H1 (cell line): ENCODE measurements at regions not wholly inside any gene's neighbourhood (a gene's known extent, or its start where the extent isn't known, plus 50 kb on each side); places are given as distances from the start of the nearest gene placed in this dataset.

Experiments
- CTCF ChIP-seq, 3 experiments: IDR thresholded peaks; 1 replicate in 2 of 3; 2 replicates in 1 of 3; pipeline versions ENCODE4 v1.5.1 to v1.6.1; 2011; ENCODE audit warnings: low read length in 3 of 3, mild to moderate bottlenecking in 3 of 3, inconsistent platforms in 2 of 3, low read depth in 1 of 3, moderate library complexity in 1 of 3; ENCODE audit not compliant: insufficient read depth in 1 of 3; ENCODE audit errors: control extremely low read depth in 1 of 3
- MAX ChIP-seq: IDR thresholded peaks from 2 replicates; pipeline ENCODE4 v1.6.1; 2012; ENCODE audit warnings: inconsistent platforms

- TF ChIP-seq MAX (no peak), CTCF (IDR thresholded peaks at IDR 0.05; ENCODE audit: control extremely low read depth in 1 of 3, insufficient read depth in 1 of 3, low read depth in 1 of 3, low read length in 3 of 3) (no peak)
These were observed 484.8 kb downstream of the EBF1 start for GRCh38 chr5:158614951-158615350.
